HepG2 (cell line): ENCODE measurements at regions not wholly inside any gene's neighbourhood (a gene's known extent, or its start where the extent isn't known, plus 50 kb on each side); places are given as distances from the start of the nearest gene placed in this dataset.

Source experiments
- ATAC-seq: fragments of 200-7000 bp; cut with Tn5 transposase; 3 replicates; pipeline ENCODE4 v1.9.1; 2020; ENCODE audit warnings: mild to moderate bottlenecking, moderate library complexity
- BruUV-seq: library from RNA; stranded (reverse); fragments of 400-500 nt; replicated peaks from 2 replicates; lab custom pipeline; 2021; lab: Mats Ljungman, UMichigan
- CTCF ChIA-PET: fragments of 300-600 bp; formaldehyde crosslinking; extraction: SDS; loops from one replicate; lab custom pipeline; 2021; ENCODE audit warnings: low total read pairs, inconsistent platforms, low intra/inter-chr PET ratio; lab: Yijun Ruan, JAX
- POLR2A ChIA-PET: fragments of 350-600 bp; sonication (Branson Sonifier 250); formaldehyde crosslinking; loops from one replicate; lab custom pipeline; 2020; ENCODE audit warnings: antibody characterized with exemption, inconsistent platforms; lab: Yijun Ruan, JAX
- DNase-seq: peaks from one replicate; pipeline ENCODE4 v3.0.0-alpha.2; 2015; ENCODE audit warnings: low spot score
- FAIRE-seq: peaks from 3 replicates; lab custom pipeline; 2011; peaks lifted over from hg19 to GRCh38; lab: Jason Lieb, UNC
- H2AFZ ChIP-seq: one replicate; pipeline ENCODE4 v1.6.1; 2011; ENCODE audit warnings: low read length, inconsistent platforms
- H3K27ac ChIP-seq: fragments of 300-600 bp; 3 replicates; pipeline ENCODE4 v1.8.0; 2011; ENCODE audit warnings: mixed run types, mild to moderate bottlenecking, mixed read lengths, low read length, inconsistent platforms; ENCODE audit not compliant: insufficient read depth; ENCODE audit errors: extremely low read length
- H3K27me3 ChIP-seq, 2 experiments: fragments of 200-600 bp in 1 of 2; 2 replicates in 1 of 2; 3 replicates in 1 of 2; pipeline versions ENCODE4 v1.6.0 to v1.8.0; 2011; ENCODE audit warnings: low read length in 2 of 2, mild to moderate bottlenecking in 2 of 2, moderate library complexity in 2 of 2, inconsistent platforms in 1 of 2; ENCODE audit not compliant: insufficient read depth in 2 of 2, control insufficient read depth in 1 of 2
- H3K36me3 ChIP-seq, 2 experiments: fragments of 200-600 bp in 1 of 2; replicated peaks in 1 of 2; 2 replicates in 1 of 2; 3 replicates in 1 of 2; pipeline versions ENCODE4 v1.5.1 to v1.8.0; 2011; ENCODE audit warnings: low read length in 2 of 2, inconsistent platforms in 1 of 2; ENCODE audit not compliant: insufficient read depth in 2 of 2, control insufficient read depth in 1 of 2
- H3K4me1 ChIP-seq: 2 replicates; pipeline ENCODE4 v1.5.1; 2012; ENCODE audit warnings: low read length, inconsistent platforms; ENCODE audit not compliant: insufficient read depth
- H3K4me2 ChIP-seq: 2 replicates; pipeline ENCODE4 v1.6.0; 2011; ENCODE audit warnings: low read depth, low read length, inconsistent platforms
- H3K4me3 ChIP-seq, 3 experiments: fragments of 200-600 bp in 1 of 3; sonication (generic), shearing (Covaris generic) in 1 of 3; replicated peaks in 1 of 3; 2 replicates each; pipeline ENCODE4 v1.5.1; 2011 to 2016; ENCODE audit warnings: low read length in 3 of 3, inconsistent platforms in 2 of 3, low read depth in 2 of 3, mild to moderate bottlenecking in 2 of 3, control low read depth in 1 of 3, mixed read lengths in 1 of 3; ENCODE audit not compliant: insufficient read depth in 1 of 3
- H3K79me2 ChIP-seq: one replicate; pipeline ENCODE4 v1.6.1; 2011; ENCODE audit warnings: low read length, inconsistent platforms; ENCODE audit not compliant: insufficient read depth
- H3K9ac ChIP-seq: 2 replicates; pipeline ENCODE4 v1.6.0; 2011; ENCODE audit warnings: mild to moderate bottlenecking, low read depth, low read length, inconsistent platforms; ENCODE audit not compliant: insufficient read depth
- H3K9me3 ChIP-seq: 2 replicates; pipeline ENCODE4 v1.5.1; 2012; ENCODE audit warnings: mild to moderate bottlenecking, low read length
- H4K20me1 ChIP-seq: 2 replicates; pipeline ENCODE4 v1.6.0; 2011; ENCODE audit warnings: inconsistent platforms, mild to moderate bottlenecking, low read length, moderate library complexity; ENCODE audit not compliant: insufficient read depth
- AGO2 ChIP-seq: fragments of 200-400 bp; formaldehyde crosslinking; optimal IDR thresholded peaks from 2 replicates; pipeline ENCODE3; 2017; ENCODE audit warnings: mild to moderate bottlenecking, low read depth, low read length, moderate library complexity
- FIP1L1 ChIP-seq: fragments of 200-400 bp; formaldehyde crosslinking; IDR thresholded peaks from 2 replicates; pipeline ENCODE4 v1.6.1; 2018; ENCODE audit warnings: low read depth, mild to moderate bottlenecking, low read length, moderate library complexity, borderline replicate concordance; ENCODE audit not compliant: insufficient read depth
- FOXA3 ChIP-seq: IDR thresholded peaks from 2 replicates; pipeline ENCODE4 v1.6.1; 2016; ENCODE audit warnings: missing genetic modification reagents, missing compliant biosample characterization
- FOXP1 ChIP-seq, 2 experiments: fragments of 450-650 bp in 1 of 2; IDR thresholded peaks; 2 replicates each; pipeline ENCODE4 v1.6.1; 2017 to 2018; ENCODE audit warnings: antibody characterized with exemption in 1 of 2
- GZF1 ChIP-seq: sonication (generic); formaldehyde crosslinking; IDR thresholded peaks from 2 replicates; pipeline ENCODE4 v1.5.1; 2020; ENCODE audit warnings: mild to moderate bottlenecking, missing genetic modification reagents
- HCFC1 ChIP-seq: fragments of 150-350 bp; IDR thresholded peaks from 2 replicates; pipeline ENCODE4 v1.6.1; 2014; ENCODE audit warnings: low read depth, low read length
- MAZ ChIP-seq, 2 experiments: sonication (generic) in 1 of 2; formaldehyde crosslinking in 1 of 2; IDR thresholded peaks; 2 replicates each; pipeline versions ENCODE4 v1.5.0 to v1.6.1; 2012 to 2020; ENCODE audit warnings: low read depth in 2 of 2, mild to moderate bottlenecking in 2 of 2, borderline replicate concordance in 1 of 2, improper control_type of control experiment in 1 of 2, low read length in 1 of 2, missing genetic modification reagents in 1 of 2, moderate library complexity in 1 of 2
- THAP11 ChIP-seq: IDR thresholded peaks from 2 replicates; pipeline ENCODE4 v1.6.1; 2016; ENCODE audit warnings: missing biosample characterization, missing genetic modification reagents
- ZNF337 ChIP-seq: sonication (generic); formaldehyde crosslinking; IDR thresholded peaks from 2 replicates; pipeline ENCODE4 v1.5.1; 2020; ENCODE audit warnings: missing genetic modification reagents, low read depth, mild to moderate bottlenecking, borderline replicate concordance
- ZNF562 ChIP-seq: sonication (generic); formaldehyde crosslinking; IDR thresholded peaks from 2 replicates; pipeline ENCODE4 v1.8.0; 2022; ENCODE audit warnings: missing genetic modification reagents, borderline replicate concordance
- ZNF570 ChIP-seq: sonication (generic); formaldehyde crosslinking; IDR thresholded peaks from 2 replicates; pipeline ENCODE4 v1.4.0; 2020; ENCODE audit warnings: mild to moderate bottlenecking, missing genetic modification reagents, borderline replicate concordance
- WGBS: methylation state at CpG from one replicate; pipeline ENCODE4 v1.1.6; 2017; ENCODE audit warnings: low lambda C conversion rate; 5-methylcytosine and 5-hydroxymethylcytosine counted together
- in situ Hi-C: cut with HindIII; loops from 2 replicates; pipeline ENCODE4 v1.10.0; 2017; ENCODE audit warnings: low pct_unique_long_range_greater_than_20kb; ENCODE audit not compliant: extremely low pct_ligation_motif_present
- intact Hi-C: fragments of 100-400 bp; cut with micrococcal nuclease; formaldehyde crosslinking; loops from one replicate; pipeline ENCODE4 v1.10.0; 2022; ENCODE audit not compliant: unreplicated experiment
- TF ChIP-seq, protein P1 (sequence below): sonication (generic); formaldehyde crosslinking; conservative IDR thresholded peaks from 2 replicates; pipeline ENCODE4 v1.8.0; 2022; ENCODE audit warnings: low read depth, missing genetic modification reagents
- TF ChIP-seq, protein P2 (sequence below): IDR thresholded peaks from 2 replicates; pipeline ENCODE4 v1.6.1; 2016; ENCODE audit warnings: missing compliant biosample characterization, missing genetic modification reagents, borderline replicate concordance

- TF ChIP-seq THAP11, result no peak
- TF ChIP-seq, protein P1, sequence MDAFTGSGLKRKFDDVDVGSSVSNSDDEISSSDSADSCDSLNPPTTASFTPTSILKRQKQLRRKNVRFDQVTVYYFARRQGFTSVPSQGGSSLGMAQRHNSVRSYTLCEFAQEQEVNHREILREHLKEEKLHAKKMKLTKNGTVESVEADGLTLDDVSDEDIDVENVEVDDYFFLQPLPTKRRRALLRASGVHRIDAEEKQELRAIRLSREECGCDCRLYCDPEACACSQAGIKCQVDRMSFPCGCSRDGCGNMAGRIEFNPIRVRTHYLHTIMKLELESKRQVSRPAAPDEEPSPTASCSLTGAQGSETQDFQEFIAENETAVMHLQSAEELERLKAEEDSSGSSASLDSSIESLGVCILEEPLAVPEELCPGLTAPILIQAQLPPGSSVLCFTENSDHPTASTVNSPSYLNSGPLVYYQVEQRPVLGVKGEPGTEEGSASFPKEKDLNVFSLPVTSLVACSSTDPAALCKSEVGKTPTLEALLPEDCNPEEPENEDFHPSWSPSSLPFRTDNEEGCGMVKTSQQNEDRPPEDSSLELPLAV (CRISPR knock-in tag), result no peak
- no peak for TF ChIP-seq FOXP1 (IDR thresholded peaks at IDR 0.05)
- no peak for TF ChIP-seq FOXP1 (CRISPR knock-in tag; IDR thresholded peaks at IDR 0.05)
- TF ChIP-seq AGO2, result no peak
- TF ChIP-seq MAZ (IDR thresholded peaks at IDR 0.05; ENCODE audit: borderline replicate concordance, low read depth, low read length), result no peak
- TF ChIP-seq MAZ (CRISPR knock-in tag; IDR thresholded peaks at IDR 0.05; ENCODE audit: low read depth), result no peak
- TF ChIP-seq, protein P2, sequence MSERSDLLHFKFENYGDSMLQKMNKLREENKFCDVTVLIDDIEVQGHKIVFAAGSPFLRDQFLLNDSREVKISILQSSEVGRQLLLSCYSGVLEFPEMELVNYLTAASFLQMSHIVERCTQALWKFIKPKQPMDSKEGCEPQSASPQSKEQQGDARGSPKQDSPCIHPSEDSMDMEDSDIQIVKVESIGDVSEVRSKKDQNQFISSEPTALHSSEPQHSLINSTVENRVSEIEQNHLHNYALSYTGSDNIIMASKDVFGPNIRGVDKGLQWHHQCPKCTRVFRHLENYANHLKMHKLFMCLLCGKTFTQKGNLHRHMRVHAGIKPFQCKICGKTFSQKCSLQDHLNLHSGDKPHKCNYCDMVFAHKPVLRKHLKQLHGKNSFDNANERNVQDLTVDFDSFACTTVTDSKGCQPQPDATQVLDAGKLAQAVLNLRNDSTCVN (CRISPR knock-in tag), result no peak
- no peak for TF ChIP-seq ZNF337 (CRISPR knock-in tag)
- no peak for TF ChIP-seq FOXA3
- TF ChIP-seq ZNF570 (CRISPR knock-in tag), result no peak
- TF ChIP-seq, all 625 proteins: peak for 0
Measured at GRCh38 chr9:118029425-118029824, 325.2 kb downstream of the TLR4 start (continued).

- FAIRE-seq (no peak), DNase-seq (no peak), ATAC-seq (no peak)
- no peak for TF ChIP-seq FIP1L1
- TF ChIP-seq GZF1, result no peak
- no peak for TF ChIP-seq ZNF562 (CRISPR knock-in tag)
- TF ChIP-seq HCFC1, result no peak
- H4K20me1 ChIP-seq, result no peaks in the 10 kb centered on the region
- no peak overlapping the region for H3K27ac ChIP-seq
- BruUV-seq, result no TSS peak
- H3K4me1 ChIP-seq, result no peaks in the 10 kb centered on the region
- ChIA-PET CTCF (no interaction called here), POLR2A (no interaction called here)
- no peak overlapping the region for H3K4me3 ChIP-seq
- no peak overlapping the region for H2AFZ ChIP-seq
- no peak overlapping the region for H3K4me2 ChIP-seq
- no peaks in the 10 kb centered on the region for H3K27me3 ChIP-seq
- in situ Hi-C loops (no loop called here), intact Hi-C loops (no loop called here)
- no peaks in the 10 kb centered on the region for H3K36me3 ChIP-seq
- H3K79me2 ChIP-seq, result no peaks in the 10 kb centered on the region
- H3K9me3 ChIP-seq, result peaks cover 80% of the 10 kb centered on the region
- WGBS, result 0% methylated on average over 1 of the region's 1 CpG
- no peak overlapping the region for H3K9ac ChIP-seq
Measured at GRCh38 chr9:118034701-118035100, 330.5 kb downstream of the TLR4 start.
